Upper lobe of right lung (tissue), 1 donor: ENCODE measurements at regions not wholly inside any gene's neighbourhood (a gene's known extent, or its start where the extent isn't known, plus 50 kb on each side); places are given as distances from the start of the nearest gene placed in this dataset.

Experiments used
- ATAC-seq: fragments of 200-7000 bp; cut with Tn5 transposase; one replicate; pipeline ENCODE4 v1.9.1; 2020; ENCODE audit warnings: mild to moderate bottlenecking, moderate library complexity
- DNase-seq: peaks from one replicate; pipeline ENCODE4 v3.0.0-alpha.2; 2020
- H3K27ac ChIP-seq: fragments of 200-600 bp; one replicate; pipeline ENCODE4 v1.8.0; 2022
- H3K27me3 ChIP-seq: fragments of 200-600 bp; one replicate; pipeline ENCODE4 v1.8.0; 2022; ENCODE audit warnings: mild to moderate bottlenecking
- H3K36me3 ChIP-seq: fragments of 200-600 bp; one replicate; pipeline ENCODE4 v1.8.0; 2022
- H3K4me1 ChIP-seq: fragments of 200-600 bp; one replicate; pipeline ENCODE4 v1.8.0; 2022
- H3K4me3 ChIP-seq: fragments of 200-600 bp; one replicate; pipeline ENCODE4 v1.8.0; 2022; ENCODE audit warnings: mild to moderate bottlenecking
- H3K9me3 ChIP-seq: fragments of 200-600 bp; one replicate; pipeline ENCODE4 v1.8.0; 2022
- CTCF ChIP-seq: fragments of 200-600 bp; IDR thresholded peaks from one replicate; pipeline ENCODE4 v1.8.0; 2022; ENCODE audit warnings: antibody characterized with exemption
- intact Hi-C: fragments of 100-400 bp; cut with DNase I; formaldehyde crosslinking; loops from one replicate; pipeline ENCODE4 v1.11.0; 2022
- donor health status: DM: no; HTN: yes; CAD: no; lungs with severe emphysema.

DNA sequence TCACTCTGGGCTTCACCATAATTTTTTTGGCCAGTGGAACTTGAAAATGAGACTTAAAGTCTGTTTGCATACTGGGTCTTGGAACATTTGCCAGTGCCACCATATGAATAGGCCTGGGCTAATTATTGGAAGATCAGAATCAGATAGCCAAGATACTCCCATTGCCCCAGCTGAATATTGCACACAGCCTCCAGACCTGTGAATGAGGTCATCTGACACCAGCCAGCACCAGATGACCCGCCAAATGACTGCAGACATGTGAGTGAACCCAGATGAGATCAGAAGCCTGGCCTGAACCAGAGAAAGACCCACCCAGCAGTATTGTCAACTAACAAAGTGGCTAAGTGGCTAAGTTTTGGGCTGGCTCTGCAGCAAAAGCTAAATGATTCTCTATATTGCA lies 220.5 kb upstream of the MPDZ start:
- ATAC-seq, result no peak

DNA sequence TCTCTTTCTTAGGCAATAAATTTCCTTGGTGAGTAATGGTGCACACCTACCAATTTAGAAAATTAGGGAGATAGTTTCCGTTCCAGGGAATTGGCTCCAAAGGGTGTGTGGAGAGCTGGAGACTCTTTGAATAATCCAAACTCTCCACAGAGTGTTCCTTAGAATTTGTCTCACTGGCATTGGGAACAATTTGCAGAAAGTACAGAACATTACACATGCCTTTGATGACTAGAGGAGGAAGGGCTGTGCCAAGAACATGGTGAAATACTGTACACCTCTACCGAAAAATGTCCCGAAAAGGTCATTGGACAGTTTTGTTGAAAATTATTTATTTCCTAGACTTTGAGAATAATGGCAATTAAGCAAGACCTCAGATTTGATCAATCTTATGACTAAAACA lies 214.2 kb upstream of the MPDZ start:
- Histone ChIP-seq H3K4me3 (no peak overlapping the region), H3K4me1 (no peaks in the 10 kb centered on the region), H3K36me3 (no peaks in the 10 kb centered on the region), H3K27ac (no peak overlapping the region), H3K27me3 (no peaks in the 10 kb centered on the region), H3K9me3 (no peaks in the 10 kb centered on the region)
- intact Hi-C loops, result no loop called here
- TF ChIP-seq CTCF, result no peak
- DNase-seq (no peak), ATAC-seq (no peak)

More for the DNA sequence above, 220.5 kb upstream of the MPDZ start:
- Histone ChIP-seq H3K27me3 (no peaks in the 10 kb centered on the region), H3K9me3 (no peaks in the 10 kb centered on the region), H3K27ac (no peak overlapping the region), H3K4me3 (no peak overlapping the region), H3K36me3 (no peaks in the 10 kb centered on the region), H3K4me1 (no peaks in the 10 kb centered on the region)
- TF ChIP-seq CTCF, result no peak
- intact Hi-C loops, result no loop called here
- no peak for DNase-seq

DNA sequence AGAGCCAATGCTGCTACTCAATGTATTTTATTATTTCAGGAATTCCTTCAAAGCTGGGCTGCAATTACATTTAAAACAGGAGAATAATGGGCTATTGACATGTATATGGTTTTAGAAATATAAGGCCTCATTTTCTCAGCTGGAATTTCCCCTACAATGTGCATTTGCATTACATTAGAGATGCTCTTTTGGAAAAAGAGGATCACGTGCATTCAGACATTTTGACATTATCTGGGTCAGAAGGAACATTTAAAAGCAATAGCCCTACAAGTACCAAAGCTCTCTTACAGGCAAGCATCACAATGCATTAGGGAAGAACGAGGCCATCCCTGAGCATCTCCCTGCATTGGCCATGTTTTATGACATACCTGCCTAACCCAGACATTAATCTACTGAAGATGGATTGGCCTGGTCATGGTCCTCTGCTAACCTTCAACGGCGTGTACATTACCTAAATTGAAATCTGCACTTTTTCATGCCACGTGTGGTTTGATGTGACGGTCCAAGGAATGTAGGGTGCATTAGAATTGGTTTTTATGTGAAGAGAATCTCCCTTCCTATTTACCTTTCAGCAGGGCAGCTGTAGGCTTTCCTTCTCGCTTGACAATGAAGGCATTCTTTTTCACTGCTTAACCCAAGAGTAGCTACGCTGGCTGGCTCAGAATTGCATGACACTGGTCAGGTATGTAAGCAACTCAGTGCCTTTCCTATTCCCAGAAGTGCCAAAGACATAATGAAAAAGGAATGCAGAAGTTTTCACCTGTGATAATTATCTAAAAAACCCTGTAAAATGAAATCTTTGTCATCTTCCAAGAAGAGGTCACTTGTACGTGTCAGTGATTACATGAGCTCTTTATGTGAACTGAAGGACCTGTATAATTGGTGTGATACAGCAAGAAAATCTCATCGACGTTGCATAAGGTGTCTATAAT lies 212.3 kb upstream of the MPDZ start:
- ATAC-seq, result no peak
- intact Hi-C loops, result no loop called here
- no peaks in the 10 kb centered on the region for H3K9me3 ChIP-seq
- H3K36me3 ChIP-seq, result no peaks in the 10 kb centered on the region
- no peak for TF ChIP-seq CTCF
- H3K4me1 ChIP-seq, result no peaks in the 10 kb centered on the region
- no peak overlapping the region for H3K27ac ChIP-seq
- H3K27me3 ChIP-seq, result no peaks in the 10 kb centered on the region
- no peak overlapping the region for H3K4me3 ChIP-seq
- DNase-seq, result no peak

GRCh38 chr9:13491138-13491492 lies 211.6 kb upstream of the MPDZ start:
- no peak for DNase-seq
- Histone ChIP-seq H3K36me3 (no peaks in the 10 kb centered on the region), H3K27ac (no peak overlapping the region), H3K4me3 (no peak overlapping the region), H3K4me1 (no peaks in the 10 kb centered on the region), H3K9me3 (no peaks in the 10 kb centered on the region), H3K27me3 (no peaks in the 10 kb centered on the region)
- TF ChIP-seq CTCF, result no peak
- intact Hi-C loops, result no loop called here
- no peak for ATAC-seq

- intact Hi-C loops, result no loop called here
- H3K4me1 ChIP-seq, result peaks cover 3% of the 10 kb centered on the region
- no peaks in the 10 kb centered on the region for H3K9me3 ChIP-seq
- H3K36me3 ChIP-seq, result no peaks in the 10 kb centered on the region
- TF ChIP-seq CTCF, result no peak
- ATAC-seq, result no peak
- DNase-seq, result no peak
- H3K4me3 ChIP-seq, result no peak overlapping the region
- no peaks in the 10 kb centered on the region for H3K27me3 ChIP-seq
- no peak overlapping the region for H3K27ac ChIP-seq
Observed at GRCh38 chr9:13487936-13488335, 208.4 kb upstream of the MPDZ start.
